ENCODE measurements at regions not wholly inside any gene's neighbourhood (a gene's known extent, or its start where the extent isn't known, plus 50 kb on each side); places are given as distances from the start of the nearest gene placed in this dataset.

GRCh38 chr1:192741095-192741494, 67.7 kb upstream of the RGS2 start:
- no peak for TF ChIP-seq CTCF (conservative IDR thresholded peaks at IDR 0.05; ENCODE audit: low read length)
- no peak for TF ChIP-seq EZH2phosphoT487 (IDR thresholded peaks at IDR 0.05; ENCODE audit: borderline replicate concordance)

Data from Loucy (cell line).